WTC11 (cell line): ENCODE measurements at regions not wholly inside any gene's neighbourhood (a gene's known extent, or its start where the extent isn't known, plus 50 kb on each side); places are given as distances from the start of the nearest gene placed in this dataset.

Experiments used
- CREB1 ChIP-seq: sonication (generic); formaldehyde crosslinking; IDR thresholded peaks from 2 replicates; pipeline ENCODE4 v1.8.0; 2023; ENCODE audit warnings: mild to moderate bottlenecking, missing genetic modification reagents
- ETV6 ChIP-seq: sonication (generic); formaldehyde crosslinking; IDR thresholded peaks from 2 replicates; pipeline ENCODE4 v1.8.1; 2022; ENCODE audit warnings: mild to moderate bottlenecking, missing genetic modification reagents
- HMGXB4 ChIP-seq: sonication (generic); formaldehyde crosslinking; IDR thresholded peaks from 2 replicates; pipeline ENCODE4 v1.8.1; 2023; ENCODE audit warnings: mild to moderate bottlenecking, moderate library complexity, missing genetic modification reagents
- NFE2L1 ChIP-seq: sonication (generic); formaldehyde crosslinking; IDR thresholded peaks from 2 replicates; pipeline ENCODE4 v1.8.1; 2023; ENCODE audit warnings: missing genetic modification reagents
- RORB ChIP-seq: fragments of 250-450 bp; sonication (Bioruptor Pico); IDR thresholded peaks from 2 replicates; pipeline ENCODE4 v1.9.0; 2021; ENCODE audit warnings: mild to moderate bottlenecking
- SMAD4 ChIP-seq: sonication (generic); formaldehyde crosslinking; IDR thresholded peaks from 2 replicates; pipeline ENCODE4 v1.8.0; 2022; ENCODE audit warnings: mild to moderate bottlenecking, missing genetic modification reagents
- STAT6 ChIP-seq: sonication (generic); formaldehyde crosslinking; conservative IDR thresholded peaks from 2 replicates; pipeline ENCODE4 v1.8.1; 2023; ENCODE audit warnings: mild to moderate bottlenecking, low read depth, missing genetic modification reagents, moderate library complexity
- TEAD4 ChIP-seq: sonication (generic); formaldehyde crosslinking; IDR thresholded peaks from 2 replicates; pipeline ENCODE4 v1.8.0; 2022; ENCODE audit warnings: mild to moderate bottlenecking, missing genetic modification reagents
- USF1 ChIP-seq: sonication (generic); formaldehyde crosslinking; IDR thresholded peaks from 2 replicates; pipeline ENCODE4 v1.8.0; 2022; ENCODE audit warnings: mild to moderate bottlenecking, missing genetic modification reagents
- TF ChIP-seq, protein P1 (sequence below): sonication (generic); formaldehyde crosslinking; IDR thresholded peaks from 2 replicates; pipeline ENCODE4 v1.8.0; 2022; ENCODE audit warnings: mild to moderate bottlenecking, missing genetic modification reagents
- TF ChIP-seq, protein P2 (sequence below): fragments of 200-600 bp; IDR thresholded peaks from 2 replicates; pipeline ENCODE4 v1.8.0; 2022; ENCODE audit warnings: antibody characterized with exemption
- TF ChIP-seq, protein P3 (sequence below): fragments of 250-450 bp; sonication (Bioruptor Pico); IDR thresholded peaks from 2 replicates; pipeline ENCODE4 v2.1.2; 2022; ENCODE audit warnings: mild to moderate bottlenecking, moderate library complexity
- TF ChIP-seq, protein P4 (sequence below): sonication (generic); formaldehyde crosslinking; IDR thresholded peaks from 2 replicates; pipeline ENCODE4 v1.8.0; 2023; ENCODE audit warnings: missing genetic modification reagents, mild to moderate bottlenecking, borderline replicate concordance

DNA sequence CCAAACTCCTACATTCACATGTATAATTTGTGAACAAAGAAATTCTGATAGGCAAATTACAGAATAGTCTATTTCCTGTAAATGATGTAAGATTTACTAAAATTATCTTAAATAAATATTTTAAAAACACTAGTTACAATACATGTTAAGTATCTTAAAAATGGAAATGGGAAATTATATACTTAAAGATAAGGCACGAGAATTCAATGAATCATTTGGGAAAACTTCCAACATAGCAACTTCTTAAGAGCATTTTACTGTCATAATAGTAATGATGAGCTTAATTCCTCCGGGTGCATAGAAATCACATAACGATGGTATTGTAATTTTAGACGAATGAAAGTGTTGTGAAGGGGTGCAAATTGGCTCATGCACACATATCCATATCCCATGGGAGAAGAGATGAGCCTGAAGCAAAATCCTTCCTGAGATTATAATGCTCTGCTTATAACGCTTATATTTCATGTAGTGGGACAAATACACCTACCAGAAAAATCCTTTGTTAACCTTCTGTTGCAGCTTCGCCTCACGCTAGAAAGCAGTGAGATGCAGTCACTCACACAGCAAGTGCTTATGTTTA is 873.5 kb downstream of the PDHA2 start:
- TF ChIP-seq, protein P1, sequence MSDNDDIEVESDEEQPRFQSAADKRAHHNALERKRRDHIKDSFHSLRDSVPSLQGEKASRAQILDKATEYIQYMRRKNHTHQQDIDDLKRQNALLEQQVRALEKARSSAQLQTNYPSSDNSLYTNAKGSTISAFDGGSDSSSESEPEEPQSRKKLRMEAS (CRISPR knock-in tag), result no peak
- TF ChIP-seq RORB, result no peak
- no peak for TF ChIP-seq CREB1 (CRISPR knock-in tag)
- TF ChIP-seq, protein P2, sequence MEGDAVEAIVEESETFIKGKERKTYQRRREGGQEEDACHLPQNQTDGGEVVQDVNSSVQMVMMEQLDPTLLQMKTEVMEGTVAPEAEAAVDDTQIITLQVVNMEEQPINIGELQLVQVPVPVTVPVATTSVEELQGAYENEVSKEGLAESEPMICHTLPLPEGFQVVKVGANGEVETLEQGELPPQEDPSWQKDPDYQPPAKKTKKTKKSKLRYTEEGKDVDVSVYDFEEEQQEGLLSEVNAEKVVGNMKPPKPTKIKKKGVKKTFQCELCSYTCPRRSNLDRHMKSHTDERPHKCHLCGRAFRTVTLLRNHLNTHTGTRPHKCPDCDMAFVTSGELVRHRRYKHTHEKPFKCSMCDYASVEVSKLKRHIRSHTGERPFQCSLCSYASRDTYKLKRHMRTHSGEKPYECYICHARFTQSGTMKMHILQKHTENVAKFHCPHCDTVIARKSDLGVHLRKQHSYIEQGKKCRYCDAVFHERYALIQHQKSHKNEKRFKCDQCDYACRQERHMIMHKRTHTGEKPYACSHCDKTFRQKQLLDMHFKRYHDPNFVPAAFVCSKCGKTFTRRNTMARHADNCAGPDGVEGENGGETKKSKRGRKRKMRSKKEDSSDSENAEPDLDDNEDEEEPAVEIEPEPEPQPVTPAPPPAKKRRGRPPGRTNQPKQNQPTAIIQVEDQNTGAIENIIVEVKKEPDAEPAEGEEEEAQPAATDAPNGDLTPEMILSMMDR, result no peak
- no peak for TF ChIP-seq ETV6 (CRISPR knock-in tag)
- TF ChIP-seq, protein P3, sequence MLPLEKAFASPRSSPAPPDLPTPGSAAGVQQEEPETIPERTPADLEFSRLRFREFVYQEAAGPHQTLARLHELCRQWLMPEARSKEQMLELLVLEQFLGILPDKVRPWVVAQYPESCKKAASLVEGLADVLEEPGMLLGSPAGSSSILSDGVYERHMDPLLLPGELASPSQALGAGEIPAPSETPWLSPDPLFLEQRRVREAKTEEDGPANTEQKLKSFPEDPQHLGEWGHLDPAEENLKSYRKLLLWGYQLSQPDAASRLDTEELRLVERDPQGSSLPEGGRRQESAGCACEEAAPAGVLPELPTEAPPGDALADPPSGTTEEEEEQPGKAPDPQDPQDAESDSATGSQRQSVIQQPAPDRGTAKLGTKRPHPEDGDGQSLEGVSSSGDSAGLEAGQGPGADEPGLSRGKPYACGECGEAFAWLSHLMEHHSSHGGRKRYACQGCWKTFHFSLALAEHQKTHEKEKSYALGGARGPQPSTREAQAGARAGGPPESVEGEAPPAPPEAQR (CRISPR knock-in tag), result no peak
- TF ChIP-seq STAT6 (CRISPR knock-in tag), result no peak
- no peak for TF ChIP-seq USF1 (CRISPR knock-in tag)
- no peak for TF ChIP-seq NFE2L1 (CRISPR knock-in tag)
- no peak for TF ChIP-seq SMAD4 (CRISPR knock-in tag)
- TF ChIP-seq HMGXB4 (CRISPR knock-in tag), result no peak
- TF ChIP-seq, protein P4, sequence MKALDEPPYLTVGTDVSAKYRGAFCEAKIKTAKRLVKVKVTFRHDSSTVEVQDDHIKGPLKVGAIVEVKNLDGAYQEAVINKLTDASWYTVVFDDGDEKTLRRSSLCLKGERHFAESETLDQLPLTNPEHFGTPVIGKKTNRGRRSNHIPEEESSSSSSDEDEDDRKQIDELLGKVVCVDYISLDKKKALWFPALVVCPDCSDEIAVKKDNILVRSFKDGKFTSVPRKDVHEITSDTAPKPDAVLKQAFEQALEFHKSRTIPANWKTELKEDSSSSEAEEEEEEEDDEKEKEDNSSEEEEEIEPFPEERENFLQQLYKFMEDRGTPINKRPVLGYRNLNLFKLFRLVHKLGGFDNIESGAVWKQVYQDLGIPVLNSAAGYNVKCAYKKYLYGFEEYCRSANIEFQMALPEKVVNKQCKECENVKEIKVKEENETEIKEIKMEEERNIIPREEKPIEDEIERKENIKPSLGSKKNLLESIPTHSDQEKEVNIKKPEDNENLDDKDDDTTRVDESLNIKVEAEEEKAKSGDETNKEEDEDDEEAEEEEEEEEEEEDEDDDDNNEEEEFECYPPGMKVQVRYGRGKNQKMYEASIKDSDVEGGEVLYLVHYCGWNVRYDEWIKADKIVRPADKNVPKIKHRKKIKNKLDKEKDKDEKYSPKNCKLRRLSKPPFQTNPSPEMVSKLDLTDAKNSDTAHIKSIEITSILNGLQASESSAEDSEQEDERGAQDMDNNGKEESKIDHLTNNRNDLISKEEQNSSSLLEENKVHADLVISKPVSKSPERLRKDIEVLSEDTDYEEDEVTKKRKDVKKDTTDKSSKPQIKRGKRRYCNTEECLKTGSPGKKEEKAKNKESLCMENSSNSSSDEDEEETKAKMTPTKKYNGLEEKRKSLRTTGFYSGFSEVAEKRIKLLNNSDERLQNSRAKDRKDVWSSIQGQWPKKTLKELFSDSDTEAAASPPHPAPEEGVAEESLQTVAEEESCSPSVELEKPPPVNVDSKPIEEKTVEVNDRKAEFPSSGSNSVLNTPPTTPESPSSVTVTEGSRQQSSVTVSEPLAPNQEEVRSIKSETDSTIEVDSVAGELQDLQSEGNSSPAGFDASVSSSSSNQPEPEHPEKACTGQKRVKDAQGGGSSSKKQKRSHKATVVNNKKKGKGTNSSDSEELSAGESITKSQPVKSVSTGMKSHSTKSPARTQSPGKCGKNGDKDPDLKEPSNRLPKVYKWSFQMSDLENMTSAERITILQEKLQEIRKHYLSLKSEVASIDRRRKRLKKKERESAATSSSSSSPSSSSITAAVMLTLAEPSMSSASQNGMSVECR (CRISPR knock-in tag), result no peak
- no peak for TF ChIP-seq TEAD4
